ENCODE measurements at regions not wholly inside any gene's neighbourhood (a gene's known extent, or its start where the extent isn't known, plus 50 kb on each side); places are given as distances from the start of the nearest gene placed in this dataset.

GRCh38 chr2:157967856-157968255 lies 91.7 kb upstream of the ACVR1 start:
- Histone ChIP-seq H2BK12ac (ENCODE audit: insufficient read length, low read depth, low read length) (no peak overlapping the region), H3K79me2 (ENCODE audit: insufficient read depth, low read length) (no peaks in the 10 kb centered on the region), H4K20me1 (ENCODE audit: control insufficient read depth, insufficient read depth, insufficient read length) (no peaks in the 10 kb centered on the region), H4K8ac (replicated peaks; ENCODE audit: insufficient read length, low read depth, low read length) (no peak overlapping the region), H3K9ac (ENCODE audit: extremely low read depth, insufficient read length, low read length) (no peak overlapping the region), H3K4ac (ENCODE audit: low read depth, low read length) (no peak overlapping the region), H4K5ac (ENCODE audit: insufficient read length, low read depth, low read length) (no peak overlapping the region), H3K56ac (ENCODE audit: insufficient read length, low read depth, low read length) (no peak overlapping the region), H3K79me1 (ENCODE audit: insufficient read depth, low read depth, low read length, poor library complexity, severe bottlenecking) (no peaks in the 10 kb centered on the region), H3K9me3 (ENCODE audit: control insufficient read depth, low read depth, low read length) (no peaks in the 10 kb centered on the region), H3K18ac (ENCODE audit: insufficient read length, low read depth, low read length) (no peak overlapping the region), H3K27ac (ENCODE audit: insufficient read length, low read depth, low read length) (no peak overlapping the region), H2AK5ac (ENCODE audit: insufficient read length, low read length) (no peak overlapping the region), H3T11ph (ENCODE audit: low read length) (no peak overlapping the region), H3K14ac (ENCODE audit: insufficient read depth, low read length) (no peak overlapping the region; the same call in 1 of the 2 replicates), H2BK120ac (ENCODE audit: low read depth, low read length, poor library complexity, severe bottlenecking) (no peak overlapping the region), H4K91ac (ENCODE audit: insufficient read length, low read depth, low read length) (no peak overlapping the region), H2BK20ac (ENCODE audit: low read depth, low read length, poor library complexity, severe bottlenecking) (no peak overlapping the region), H3K4me2 (ENCODE audit: insufficient read depth, insufficient read length, low read length) (no peak overlapping the region), H2BK15ac (ENCODE audit: low read depth, low read length) (no peak overlapping the region), H3K23ac (ENCODE audit: insufficient read length, low read depth, low read length) (no peak overlapping the region), H3K27me3 (ENCODE audit: insufficient read depth, low read length) (no peaks in the 10 kb centered on the region), H2AFZ (ENCODE audit: low read length) (no peak overlapping the region), H3K4me1 (ENCODE audit: insufficient read depth, low read length) (no peaks in the 10 kb centered on the region), H2BK5ac (ENCODE audit: insufficient read length, low read length) (no peak overlapping the region), H3K23me2 (ENCODE audit: insufficient read length, low read depth, low read length, poor library complexity, severe bottlenecking) (no peaks in the 10 kb centered on the region)
- peaks cover 5 to 8% of the 10 kb centered on the region in 2 experiments; a peak in 4 of 5 replicates for H3K9me3 Mint-ChIP-seq
- no peaks in the 10 kb centered on the region for H3K27me3 Mint-ChIP-seq (ENCODE audit: low read depth)
- H3K4me3 Mint-ChIP-seq: no peak overlapping the region
- WGBS (ENCODE audit: extremely low coverage, insufficient read length, low lambda C conversion rate): no CpG with 5 or more reads among the region's 21 CpGs
- peaks cover 0 to 18% (median 0%) of the 10 kb centered on the region in 3 experiments; a peak in 3 of 7 replicates for H3K36me3 Mint-ChIP-seq (ENCODE audit: insufficient read depth in 1 of 3, low read depth in 3 of 3)
- H3K4me1 Mint-ChIP-seq: peaks cover 5% of the 10 kb centered on the region in 2 experiments; a peak in 3 of 4 replicates
- no peak for DNase-seq
- TF ChIP-seq, protein P1, sequence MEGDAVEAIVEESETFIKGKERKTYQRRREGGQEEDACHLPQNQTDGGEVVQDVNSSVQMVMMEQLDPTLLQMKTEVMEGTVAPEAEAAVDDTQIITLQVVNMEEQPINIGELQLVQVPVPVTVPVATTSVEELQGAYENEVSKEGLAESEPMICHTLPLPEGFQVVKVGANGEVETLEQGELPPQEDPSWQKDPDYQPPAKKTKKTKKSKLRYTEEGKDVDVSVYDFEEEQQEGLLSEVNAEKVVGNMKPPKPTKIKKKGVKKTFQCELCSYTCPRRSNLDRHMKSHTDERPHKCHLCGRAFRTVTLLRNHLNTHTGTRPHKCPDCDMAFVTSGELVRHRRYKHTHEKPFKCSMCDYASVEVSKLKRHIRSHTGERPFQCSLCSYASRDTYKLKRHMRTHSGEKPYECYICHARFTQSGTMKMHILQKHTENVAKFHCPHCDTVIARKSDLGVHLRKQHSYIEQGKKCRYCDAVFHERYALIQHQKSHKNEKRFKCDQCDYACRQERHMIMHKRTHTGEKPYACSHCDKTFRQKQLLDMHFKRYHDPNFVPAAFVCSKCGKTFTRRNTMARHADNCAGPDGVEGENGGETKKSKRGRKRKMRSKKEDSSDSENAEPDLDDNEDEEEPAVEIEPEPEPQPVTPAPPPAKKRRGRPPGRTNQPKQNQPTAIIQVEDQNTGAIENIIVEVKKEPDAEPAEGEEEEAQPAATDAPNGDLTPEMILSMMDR (conservative IDR thresholded peaks at IDR 0.05): no peak
- H3K27ac Mint-ChIP-seq: no peak overlapping the region

Data from H9 (cell line).